Fibroblast of mammary gland (primary cell): ENCODE measurements at regions not wholly inside any gene's neighbourhood (a gene's known extent, or its start where the extent isn't known, plus 50 kb on each side); places are given as distances from the start of the nearest gene placed in this dataset.

ENCODE experiments used
- DNase-seq: peaks from one replicate; pipeline ENCODE4 v3.0.0-alpha.2; 2010; ENCODE audit warnings: low read depth
- H3K4me3 ChIP-seq: 2 replicates; pipeline ENCODE4 v1.5.1; 2011; ENCODE audit warnings: low read depth, mild to moderate bottlenecking, low read length, moderate library complexity; ENCODE audit not compliant: control insufficient read depth
- CTCF ChIP-seq: conservative IDR thresholded peaks from 2 replicates; pipeline ENCODE4 v1.5.1; 2011; ENCODE audit warnings: low read depth, low read length, inconsistent platforms; ENCODE audit not compliant: control insufficient read depth, insufficient read depth

- peak; percentile 68 for DNase-seq
- H3K4me3 ChIP-seq = no peak overlapping the region
- TF ChIP-seq CTCF = peak; percentile 62
Measured at GRCh38 chr10:52566471-52567246, 205.9 kb downstream of the MBL2 start.

GRCh38 chr10:52567247-52567580 lies 205.4 kb downstream of the MBL2 start:
- H3K4me3 ChIP-seq = no peak overlapping the region
- TF ChIP-seq CTCF = no peak
- DNase-seq = no peak

- peak; percentile 11 for DNase-seq
- H3K4me3 ChIP-seq = no peak overlapping the region
- TF ChIP-seq CTCF = no peak
Measured at GRCh38 chr10:52568309-52568708, 204.3 kb downstream of the MBL2 start.

- no peak for DNase-seq
- H3K4me3 ChIP-seq = no peak overlapping the region
- TF ChIP-seq CTCF = no peak
Measured at GRCh38 chr10:52570490-52570889, 202.1 kb downstream of the MBL2 start.

- TF ChIP-seq CTCF = no peak
- no peak overlapping the region for H3K4me3 ChIP-seq
- DNase-seq = peak; percentile 44
Measured at GRCh38 chr10:52571018-52571417, 201.6 kb downstream of the MBL2 start.

- no peak for TF ChIP-seq CTCF
- DNase-seq = no peak
- H3K4me3 ChIP-seq = no peak overlapping the region
Measured at GRCh38 chr10:52571516-52572182, 200.9 kb downstream of the MBL2 start.

GRCh38 chr10:52573347-52573746 lies 199.2 kb downstream of the MBL2 start:
- no peak overlapping the region for H3K4me3 ChIP-seq
- DNase-seq = no peak
- no peak for TF ChIP-seq CTCF
